NCI-H2227 treated with DMSO at 0.1 percent for 48 hours (cell line): ENCODE measurements at regions not wholly inside any gene's neighbourhood (a gene's known extent, or its start where the extent isn't known, plus 50 kb on each side); places are given as distances from the start of the nearest gene placed in this dataset.

Experiments used
- DNase-seq: peaks from one replicate; lab custom pipeline; 2025; lab: John Stamatoyannopoulos, UW

GRCh38 chr6:14834851-14835530, 410.9 kb upstream of the JARID2 start:
- DNase-seq, result no peak

- no peak for DNase-seq
Measured at GRCh38 chr6:14837435-14837834, 408.4 kb upstream of the JARID2 start.

- no peak for DNase-seq
Measured at GRCh38 chr6:14838133-14838583, 407.7 kb upstream of the JARID2 start.

- no peak for DNase-seq
Measured at GRCh38 chr6:14841901-14842421, 403.9 kb upstream of the JARID2 start.

GRCh38 chr6:14844411-14844810, 401.5 kb upstream of the JARID2 start:
- DNase-seq, result no peak

- DNase-seq, result no peak
Measured at GRCh38 chr6:14848019-14848418, 397.9 kb upstream of the JARID2 start.

GRCh38 chr6:14849185-14849584, 396.7 kb upstream of the JARID2 start:
- DNase-seq, result no peak

GRCh38 chr6:14851281-14851680, 394.6 kb upstream of the JARID2 start:
- DNase-seq, result no peak

GRCh38 chr6:14852375-14852774, 393.5 kb upstream of the JARID2 start:
- DNase-seq, result no peak

GRCh38 chr6:14856177-14856576, 389.7 kb upstream of the JARID2 start:
- no peak for DNase-seq

GRCh38 chr6:14857001-14857400, 388.9 kb upstream of the JARID2 start:
- DNase-seq, result no peak

GRCh38 chr6:14857501-14857900, 388.4 kb upstream of the JARID2 start:
- no peak for DNase-seq

GRCh38 chr6:14858808-14859207, 387.1 kb upstream of the JARID2 start:
- no peak for DNase-seq

- DNase-seq, result no peak
Measured at GRCh38 chr6:14860774-14861173, 385.1 kb upstream of the JARID2 start.

GRCh38 chr6:14861491-14861943, 384.4 kb upstream of the JARID2 start:
- DNase-seq, result no peak

- no peak for DNase-seq
Measured at GRCh38 chr6:14862845-14863244, 383.0 kb upstream of the JARID2 start.

GRCh38 chr6:14863902-14864850, 381.7 kb upstream of the JARID2 start:
- no peak for DNase-seq

GRCh38 chr6:14865531-14866100, 380.3 kb upstream of the JARID2 start:
- DNase-seq, result no peak

- no peak for DNase-seq
Measured at GRCh38 chr6:14867802-14868201, 378.1 kb upstream of the JARID2 start.

- DNase-seq, result no peak
Measured at GRCh38 chr6:14871221-14871620, 374.6 kb upstream of the JARID2 start.

- DNase-seq, result no peak
Measured at GRCh38 chr6:14873101-14873500, 372.8 kb upstream of the JARID2 start.

- no peak for DNase-seq
Measured at GRCh38 chr6:14873781-14874441, 372.0 kb upstream of the JARID2 start.
